Activated CD4-positive, alpha-beta T cell treated with anti-CD3 and anti-CD28 coated beads, Interleukin-2, amount 50 U/mL, for 4 hours (primary cell): ENCODE measurements at regions not wholly inside any gene's neighbourhood (a gene's known extent, or its start where the extent isn't known, plus 50 kb on each side); places are given as distances from the start of the nearest gene placed in this dataset.

Source experiments
- DNase-seq, 2 experiments: peaks; one replicate each; pipeline ENCODE4 v3.0.0-alpha.2; 2020

- no peak for DNase-seq
These were observed 58.9 kb upstream of the IRS4 start for GRCh38 chrX:108795240-108795639.
